Activated naive CD4-positive, alpha-beta T cell treated with anti-CD3 and anti-CD28 coated beads, Interleukin-2, amount 50 U/mL, for 72 hours (primary cell): ENCODE measurements at regions not wholly inside any gene's neighbourhood (a gene's known extent, or its start where the extent isn't known, plus 50 kb on each side); places are given as distances from the start of the nearest gene placed in this dataset.
A peak's percentile ranks its signal among the peaks of the same experiment; 100 is the strongest.

Experiments used
- ATAC-seq, 2 donors: fragments of 150-1000 bp; cut with Tn5 transposase; 2 replicates each; pipeline ENCODE4 v1.10.0; 2021; ENCODE audit warnings: mild to moderate bottlenecking in 2 of 2, moderate library complexity in 2 of 2
- DNase-seq, 2 donors: peaks; one replicate each; pipeline ENCODE4 v3.0.0; 2021 to 2022; ENCODE audit warnings: low spot score in 2 of 2
- H3K27ac Mint-ChIP-seq, 2 donors: one replicate each; pipeline ENCODE4 v1.8.0; 2022; ENCODE audit warnings: mild to moderate bottlenecking in 2 of 2, mixed read lengths in 2 of 2
- H3K36me3 Mint-ChIP-seq, 2 donors: one replicate each; pipeline ENCODE4 v1.8.0; 2022; ENCODE audit warnings: mixed read lengths in 2 of 2
- H3K9me3 Mint-ChIP-seq, 2 donors: one replicate each; pipeline ENCODE4 v1.8.0; 2022; ENCODE audit warnings: mixed read lengths in 2 of 2

- no peak overlapping the region for H3K27ac Mint-ChIP-seq
- ATAC-seq = no peak
- H3K36me3 Mint-ChIP-seq = peaks cover 0 to 4% of the 10 kb centered on the region in 2 donors
- peaks cover 8 to 12% of the 10 kb centered on the region in 2 donors for H3K9me3 Mint-ChIP-seq
- no peak for DNase-seq
These were observed 955.6 kb downstream of the UQCRFS1 start for GRCh38 chr19:28257396-28257795.

- no peaks in the 10 kb centered on the region for H3K36me3 Mint-ChIP-seq
- DNase-seq (no peak), ATAC-seq (no peak)
- H3K27ac Mint-ChIP-seq = no peak overlapping the region
- peaks cover 8 to 18% of the 10 kb centered on the region in 2 donors for H3K9me3 Mint-ChIP-seq
These were observed 965.7 kb downstream of the UQCRFS1 start for GRCh38 chr19:28247243-28247642.

- H3K9me3 Mint-ChIP-seq = peaks cover 8 to 18% of the 10 kb centered on the region in 2 donors
- DNase-seq (no peak), ATAC-seq (no peak)
- no peaks in the 10 kb centered on the region for H3K36me3 Mint-ChIP-seq
- H3K27ac Mint-ChIP-seq = no peak overlapping the region
These were observed 967.0 kb downstream of the UQCRFS1 start for GRCh38 chr19:28245937-28246336.

- ATAC-seq = no peak
- DNase-seq = no peak
- no peaks in the 10 kb centered on the region for H3K36me3 Mint-ChIP-seq
- peaks cover 8 to 18% of the 10 kb centered on the region in 2 donors for H3K9me3 Mint-ChIP-seq
- H3K27ac Mint-ChIP-seq = no peak overlapping the region
These were observed 968.0 kb downstream of the UQCRFS1 start for GRCh38 chr19:28244966-28245365.

GRCh38 chr19:28242317-28242927 is 970.5 kb downstream of the UQCRFS1 start:
- Mint-ChIP-seq H3K27ac (no peak overlapping the region), H3K9me3 (peaks cover 8 to 14% of the 10 kb centered on the region in 2 donors), H3K36me3 (no peaks in the 10 kb centered on the region)
- DNase-seq = peak in 1 of 2 donors; percentile 36
- ATAC-seq = no peak

DNA sequence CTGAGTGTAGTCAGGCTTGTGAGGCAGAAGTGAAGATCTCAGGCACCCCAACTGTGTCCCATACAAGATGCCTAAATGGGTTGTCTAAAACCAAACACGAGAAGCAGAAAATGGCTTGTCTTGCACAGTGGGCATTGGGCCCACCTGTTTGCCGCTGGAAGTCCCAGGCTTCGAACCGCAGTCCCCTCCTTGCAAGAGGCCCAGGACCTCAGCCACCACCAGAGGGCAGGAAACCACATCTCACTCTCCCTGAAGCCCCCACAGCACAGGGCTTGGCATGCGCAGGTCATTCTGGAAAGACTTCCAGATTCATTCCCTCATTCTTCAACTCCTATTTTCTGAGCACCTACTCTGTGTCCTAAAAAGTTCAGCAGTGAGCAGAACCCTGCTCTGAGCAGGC is 973.7 kb downstream of the UQCRFS1 start:
- DNase-seq = no peak
- H3K36me3 Mint-ChIP-seq = no peaks in the 10 kb centered on the region
- H3K9me3 Mint-ChIP-seq = peaks cover 4 to 5% of the 10 kb centered on the region in 2 donors

GRCh38 chr19:28238270-28238820 is 974.6 kb downstream of the UQCRFS1 start:
- no peaks in the 10 kb centered on the region for H3K36me3 Mint-ChIP-seq
- no peak overlapping the region for H3K27ac Mint-ChIP-seq
- DNase-seq = no peak
- no peaks in the 10 kb centered on the region for H3K9me3 Mint-ChIP-seq
- no peak for ATAC-seq

More for the DNA sequence above, 973.7 kb downstream of the UQCRFS1 start:
- no peak overlapping the region for H3K27ac Mint-ChIP-seq
- no peak for ATAC-seq

DNA sequence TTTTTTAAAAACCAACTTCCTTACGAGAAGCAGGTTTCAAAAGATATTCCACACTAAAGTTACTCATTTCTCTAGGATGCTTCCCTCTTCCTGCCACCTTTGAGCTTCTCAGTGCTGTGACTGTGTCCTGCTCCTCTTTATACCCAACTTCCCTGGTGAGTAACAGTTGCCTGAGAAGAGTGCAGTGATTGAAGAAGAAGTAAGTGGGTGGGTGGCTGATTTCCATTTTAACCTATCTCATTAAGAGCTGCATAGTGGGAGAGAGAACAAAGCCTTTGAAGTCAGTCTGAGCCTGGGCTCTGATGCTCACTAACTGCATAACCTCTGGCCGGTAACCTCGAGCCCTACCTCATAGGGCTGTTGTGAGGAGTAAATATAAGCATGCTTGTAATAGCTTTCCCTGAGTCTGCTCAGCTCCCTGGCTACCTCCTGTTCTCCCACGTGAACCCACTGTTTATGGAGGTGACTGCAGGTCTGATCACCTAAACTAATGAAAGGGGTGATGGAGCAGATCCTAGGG is 977.3 kb downstream of the UQCRFS1 start:
- peaks cover 0 to 6% of the 10 kb centered on the region in 2 donors for H3K9me3 Mint-ChIP-seq
- no peak for DNase-seq
- ATAC-seq = no peak
- H3K36me3 Mint-ChIP-seq = no peaks in the 10 kb centered on the region
- H3K27ac Mint-ChIP-seq = no peak overlapping the region

- H3K27ac Mint-ChIP-seq = no peak overlapping the region
- DNase-seq (no peak), ATAC-seq (no peak)
- H3K9me3 Mint-ChIP-seq = peaks cover 0 to 6% of the 10 kb centered on the region in 2 donors
- H3K36me3 Mint-ChIP-seq = no peaks in the 10 kb centered on the region
These were observed 978.3 kb downstream of the UQCRFS1 start for GRCh38 chr19:28234637-28235036.

DNA sequence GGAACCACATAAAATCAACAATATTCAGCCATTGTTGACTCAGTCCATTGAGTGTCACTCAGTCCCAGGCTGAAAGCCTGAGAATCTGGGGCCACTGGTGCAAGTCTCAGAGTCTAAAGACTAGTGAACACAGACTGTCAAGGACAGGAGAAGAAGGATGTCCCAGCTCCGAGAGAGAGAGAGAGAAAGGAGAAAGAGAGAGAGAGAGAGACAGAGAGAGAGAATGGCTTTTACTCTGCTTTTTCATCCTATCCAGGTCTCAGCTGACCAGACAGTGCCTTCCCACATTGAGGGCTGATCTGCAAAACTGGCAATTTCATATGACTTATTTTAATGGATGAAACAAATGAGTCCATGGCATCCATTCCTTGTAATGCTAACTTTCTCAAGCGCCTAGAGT is 984.1 kb downstream of the UQCRFS1 start:
- DNase-seq = no peak
- ATAC-seq = no peak
- Mint-ChIP-seq H3K27ac (no peak overlapping the region), H3K36me3 (no peaks in the 10 kb centered on the region), H3K9me3 (peaks cover 3 to 7% of the 10 kb centered on the region in 2 donors)

- peaks cover 0 to 8% of the 10 kb centered on the region in 2 donors for H3K36me3 Mint-ChIP-seq
- no peak overlapping the region for H3K27ac Mint-ChIP-seq
- peaks cover 8 to 14% of the 10 kb centered on the region in 2 donors for H3K9me3 Mint-ChIP-seq
- DNase-seq = no peak
- ATAC-seq = no peak
These were observed 988.5 kb downstream of the UQCRFS1 start for GRCh38 chr19:28224441-28224840.

DNA sequence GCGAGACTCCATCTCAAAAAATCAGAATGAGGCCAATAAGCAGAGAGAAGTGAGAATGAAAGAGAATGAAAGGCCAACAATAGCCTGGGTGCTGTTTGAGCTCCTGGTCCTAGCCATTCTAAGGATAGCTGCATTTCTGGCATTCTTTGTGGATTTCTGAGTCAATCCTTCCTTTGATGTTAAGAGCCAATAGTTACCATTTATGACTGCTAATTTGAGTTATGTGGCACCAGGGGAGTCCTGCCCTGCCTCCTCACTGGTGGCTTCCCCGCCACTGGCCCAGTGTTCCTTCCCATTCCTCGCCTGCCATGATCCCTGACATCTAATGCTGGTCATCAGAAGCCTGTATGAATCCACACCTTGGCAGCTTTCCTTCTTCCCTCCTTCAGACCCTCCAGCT is 991.2 kb downstream of the UQCRFS1 start:
- no peak overlapping the region for H3K27ac Mint-ChIP-seq
- H3K9me3 Mint-ChIP-seq = peaks cover 8 to 10% of the 10 kb centered on the region in 2 donors
- no peak for DNase-seq
- peaks cover 0 to 8% of the 10 kb centered on the region in 2 donors for H3K36me3 Mint-ChIP-seq
- ATAC-seq = no peak

- ATAC-seq (no peak), DNase-seq (no peak)
- H3K36me3 Mint-ChIP-seq = peaks cover 0 to 7% of the 10 kb centered on the region in 2 donors
- peaks cover 11 to 17% of the 10 kb centered on the region in 2 donors for H3K9me3 Mint-ChIP-seq
- H3K27ac Mint-ChIP-seq = no peak overlapping the region
These were observed 994.2 kb downstream of the UQCRFS1 start for GRCh38 chr19:28218728-28219127.

DNA sequence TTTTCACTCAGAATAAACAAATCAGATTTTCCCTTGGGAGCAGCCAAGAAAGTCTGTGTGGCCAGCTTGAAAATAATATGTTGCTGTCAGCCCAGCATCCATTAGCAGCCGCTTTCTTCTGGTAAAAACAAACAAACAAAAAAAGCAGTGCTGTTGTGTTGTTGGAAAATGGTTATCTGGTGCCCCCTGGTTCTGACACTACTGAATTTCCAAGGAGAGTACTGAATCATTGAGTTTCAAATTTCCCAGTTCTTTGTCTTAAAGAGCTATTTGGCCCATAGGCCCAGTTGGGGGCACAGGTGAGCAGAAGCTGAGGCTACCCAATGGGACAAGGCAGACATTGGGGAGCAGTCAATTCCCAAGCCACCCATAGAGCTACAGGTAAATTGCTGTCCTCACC is 995.9 kb downstream of the UQCRFS1 start:
- ATAC-seq = no peak

DNA sequence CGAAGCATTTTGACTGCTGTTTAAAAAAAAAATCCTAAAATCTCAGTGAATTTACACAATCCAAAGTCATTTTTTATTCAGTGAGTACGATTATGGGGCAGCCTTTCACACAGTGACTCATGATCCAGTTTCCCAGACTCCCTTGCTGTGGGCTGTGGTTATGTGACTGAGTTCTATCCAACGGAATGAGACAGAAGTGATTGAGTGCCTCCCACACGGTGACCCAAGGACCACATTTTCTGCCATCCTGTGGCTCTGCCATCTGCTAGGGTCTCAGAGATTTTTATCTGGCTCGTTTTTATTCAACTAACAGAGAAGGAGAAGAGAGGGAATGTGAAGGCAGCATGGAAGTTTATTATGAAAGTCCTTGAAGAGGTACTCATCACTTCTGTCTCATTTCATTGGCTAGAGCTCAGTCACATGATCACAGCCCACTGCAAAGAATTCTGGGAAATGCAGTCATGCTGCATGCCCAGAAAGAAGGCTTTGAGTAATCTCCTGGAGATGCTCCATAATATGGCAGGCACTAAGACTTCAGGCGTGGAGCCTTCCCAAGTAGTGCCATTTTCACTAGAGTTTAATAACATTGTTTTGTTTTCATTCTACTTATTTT is 999.4 kb downstream of the UQCRFS1 start:
- ATAC-seq (peak in 1 of 2 donors; percentile 29), DNase-seq (no peak)
- no peak overlapping the region for H3K27ac Mint-ChIP-seq
- peaks cover 0 to 7% of the 10 kb centered on the region in 2 donors for H3K36me3 Mint-ChIP-seq
- H3K9me3 Mint-ChIP-seq = peaks cover 6 to 18% of the 10 kb centered on the region in 2 donors

More for the DNA sequence above, 995.9 kb downstream of the UQCRFS1 start:
- Mint-ChIP-seq H3K9me3 (peaks cover 9 to 22% of the 10 kb centered on the region in 2 donors), H3K27ac (no peak overlapping the region), H3K36me3 (peaks cover 0 to 4% of the 10 kb centered on the region in 2 donors)
- DNase-seq = no peak

DNA sequence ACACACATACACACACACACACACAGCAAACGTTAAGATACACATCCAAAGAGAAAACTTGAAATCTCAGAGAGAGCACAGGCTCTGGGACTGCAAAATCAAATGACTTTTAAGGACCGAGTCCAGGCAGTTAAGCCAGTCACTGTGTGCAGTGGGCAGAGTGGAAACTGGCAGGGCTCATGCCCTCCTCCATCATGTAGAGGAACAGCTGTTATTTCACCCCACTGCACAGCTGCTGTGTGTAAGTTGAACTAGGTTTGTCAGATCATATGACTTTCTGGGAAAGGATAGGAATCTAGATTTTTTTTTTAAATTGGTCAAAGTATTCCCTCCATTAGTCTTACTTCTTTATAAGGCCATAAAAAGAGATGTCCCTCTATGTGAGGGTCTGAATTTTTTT is 1002.1 kb downstream of the UQCRFS1 start:
- no peak overlapping the region for H3K27ac Mint-ChIP-seq
- ATAC-seq = no peak
- peaks cover 0 to 7% of the 10 kb centered on the region in 2 donors for H3K36me3 Mint-ChIP-seq
- no peak for DNase-seq
- H3K9me3 Mint-ChIP-seq = peaks cover 6 to 23% of the 10 kb centered on the region in 2 donors

DNA sequence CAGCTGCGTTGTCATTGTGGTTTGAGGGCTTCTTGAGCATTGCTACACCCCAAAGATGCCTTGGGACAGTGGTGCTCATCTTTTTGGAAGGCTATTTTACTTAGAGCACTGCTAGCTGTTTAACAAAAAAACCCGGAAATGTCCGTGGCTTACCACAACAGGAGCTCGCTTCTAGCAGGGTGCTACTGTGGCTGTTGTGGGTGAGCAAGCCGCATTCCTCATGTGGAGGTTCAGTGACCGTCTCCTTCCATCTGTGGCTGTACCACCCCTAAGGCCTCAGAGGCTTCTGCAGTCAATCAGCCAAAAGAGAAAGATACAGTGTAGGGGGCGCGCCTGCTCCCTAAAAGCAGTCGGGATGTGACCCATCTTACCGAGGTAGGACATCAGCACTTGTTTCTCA is 1004.2 kb downstream of the UQCRFS1 start:
- no peak overlapping the region for H3K27ac Mint-ChIP-seq
- no peak for ATAC-seq
- peaks cover 0 to 7% of the 10 kb centered on the region in 2 donors for H3K36me3 Mint-ChIP-seq
- no peak for DNase-seq
- peaks cover 0 to 21% of the 10 kb centered on the region in 2 donors for H3K9me3 Mint-ChIP-seq
